ENCODE measurements at regions not wholly inside any gene's neighbourhood (a gene's known extent, or its start where the extent isn't known, plus 50 kb on each side); places are given as distances from the start of the nearest gene placed in this dataset.

GRCh38 chr16:56140645-56141044 lies 50.6 kb upstream of the GNAO1 start:
- no peak for DNase-seq (ENCODE audit: low read depth)

GRCh38 chr16:56137269-56137668 lies 54.0 kb upstream of the GNAO1 start:
- no peak for DNase-seq (ENCODE audit: low read depth)

- no peak for DNase-seq (ENCODE audit: low read depth)
Measured at GRCh38 chr16:56136256-56136655, 55.0 kb upstream of the GNAO1 start.

GRCh38 chr16:56134790-56135189 lies 56.5 kb upstream of the GNAO1 start:
- no peak for DNase-seq (ENCODE audit: low read depth)

DNA sequence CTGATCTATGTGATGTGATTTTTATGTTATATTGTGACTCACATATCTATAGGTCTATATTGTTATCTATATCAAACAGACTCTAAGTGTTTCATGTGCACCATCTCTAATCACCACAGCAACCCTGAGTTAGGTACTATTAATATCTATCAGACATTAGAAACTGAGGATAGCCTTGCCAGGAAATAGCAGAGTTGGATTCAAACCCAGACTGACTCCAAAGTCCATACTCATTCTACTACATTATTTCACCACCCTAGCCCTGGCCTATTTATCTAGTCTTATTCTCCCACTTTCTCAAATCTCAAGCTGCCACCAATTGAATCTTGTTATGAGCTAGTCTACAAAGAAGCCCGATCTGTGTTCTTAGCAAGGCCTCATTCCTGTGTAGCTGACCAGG lies 65.4 kb upstream of the GNAO1 start:
- DNase-seq (ENCODE audit: low read depth), result no peak

DNA sequence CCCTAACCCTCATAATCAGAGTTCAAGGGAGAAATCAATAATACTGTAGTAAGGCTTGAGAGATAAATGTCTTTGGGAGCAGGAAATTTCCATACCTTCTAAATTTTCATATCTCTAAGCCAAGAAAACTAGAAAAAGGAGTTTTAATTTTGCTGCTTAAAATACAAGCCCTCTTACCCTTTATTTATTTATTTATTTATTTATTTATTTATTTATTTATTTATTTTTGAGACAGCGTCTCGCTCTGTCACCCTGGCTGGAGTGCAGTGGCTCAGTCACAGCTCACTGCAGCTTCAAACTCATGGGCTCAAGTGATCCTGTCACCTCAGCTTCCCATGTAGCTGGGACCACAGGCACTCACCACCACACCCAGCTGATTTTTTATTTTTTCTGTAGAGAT lies 69.0 kb upstream of the GNAO1 start:
- DNase-seq (ENCODE audit: low read depth), result no peak

DNA sequence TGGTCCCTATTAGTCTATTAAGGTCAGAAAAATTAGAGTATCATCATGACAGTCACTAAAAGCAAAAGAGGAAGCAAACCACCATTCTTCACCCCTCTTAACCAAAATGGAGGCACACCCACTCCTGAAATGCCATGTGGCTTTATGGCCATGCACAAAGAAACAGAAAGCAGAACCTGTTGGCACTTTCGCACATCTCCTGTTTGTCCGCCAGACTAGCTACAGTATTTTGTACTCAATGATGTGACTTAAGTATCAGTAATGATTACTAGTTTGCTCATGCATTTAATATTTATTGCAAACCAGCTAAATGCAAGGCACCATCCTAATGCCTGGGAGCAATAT lies 70.2 kb upstream of the GNAO1 start:
- DNase-seq (ENCODE audit: low read depth), result no peak

DNA sequence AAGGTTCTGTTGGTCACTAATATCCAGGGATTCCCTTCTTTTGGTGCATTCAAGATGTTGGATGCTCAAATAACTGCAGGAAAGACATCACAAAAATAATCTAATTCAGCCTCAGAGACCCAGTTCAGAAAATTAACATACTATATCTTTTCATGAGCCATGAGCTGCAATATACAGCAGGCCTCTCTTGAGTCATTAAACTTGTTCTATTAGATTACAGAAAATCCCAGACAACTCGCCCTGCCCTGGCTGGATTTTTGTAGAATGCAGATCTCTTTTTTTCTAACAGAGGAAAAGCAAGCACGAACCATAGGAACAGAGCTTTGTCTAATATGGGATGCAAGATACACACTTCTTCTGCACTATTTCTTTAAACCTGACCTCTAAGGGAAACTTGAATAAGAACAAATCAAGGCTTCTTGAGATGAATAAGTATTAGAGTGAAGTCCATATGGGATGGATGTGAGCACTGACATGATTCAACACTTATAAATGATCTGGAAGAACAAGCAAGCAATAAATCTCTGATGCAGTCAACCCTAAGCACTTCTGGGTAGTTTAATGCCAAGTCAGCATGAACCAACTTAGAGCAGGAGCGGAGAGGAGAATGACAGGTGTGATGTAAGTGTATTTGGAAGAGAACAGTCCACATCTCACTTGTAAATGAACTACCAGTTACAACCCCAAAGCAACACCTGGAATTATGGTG lies 70.7 kb upstream of the GNAO1 start:
- DNase-seq (ENCODE audit: low read depth), result no peak

GRCh38 chr16:56119133-56119532 lies 72.2 kb upstream of the GNAO1 start:
- DNase-seq (ENCODE audit: low read depth), result no peak

- no peak for DNase-seq (ENCODE audit: low read depth)
Measured at GRCh38 chr16:56116577-56116964, 74.7 kb upstream of the GNAO1 start.

GRCh38 chr16:56115817-56116576 lies 75.3 kb upstream of the GNAO1 start:
- no peak for DNase-seq (ENCODE audit: low read depth)

- no peak for DNase-seq (ENCODE audit: low read depth)
Measured at GRCh38 chr16:56113223-56113622, 78.1 kb upstream of the GNAO1 start.

DNA sequence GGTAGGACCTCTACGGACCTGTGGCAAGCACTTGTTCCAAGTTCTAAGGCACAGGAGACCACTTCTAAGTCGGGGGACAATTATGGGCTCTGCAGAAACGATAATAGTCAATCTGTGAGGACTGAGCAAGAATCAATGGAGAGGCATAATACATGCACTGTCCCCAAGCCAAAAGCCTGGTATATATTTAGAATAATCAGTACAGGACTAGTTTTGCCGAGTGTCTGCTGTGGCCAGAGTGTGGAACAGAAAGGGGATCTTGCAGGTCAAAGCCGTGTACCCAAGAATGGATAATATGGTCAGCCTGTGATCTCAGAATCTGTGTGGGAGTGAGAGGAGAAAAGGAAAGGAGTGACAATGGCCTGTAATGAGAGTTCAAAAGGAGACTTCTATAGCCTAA lies 80.2 kb upstream of the GNAO1 start:
- DNase-seq (ENCODE audit: low read depth), result no peak

- no peak for DNase-seq (ENCODE audit: low read depth)
Measured at GRCh38 chr16:56109994-56110393, 81.3 kb upstream of the GNAO1 start.

DNA sequence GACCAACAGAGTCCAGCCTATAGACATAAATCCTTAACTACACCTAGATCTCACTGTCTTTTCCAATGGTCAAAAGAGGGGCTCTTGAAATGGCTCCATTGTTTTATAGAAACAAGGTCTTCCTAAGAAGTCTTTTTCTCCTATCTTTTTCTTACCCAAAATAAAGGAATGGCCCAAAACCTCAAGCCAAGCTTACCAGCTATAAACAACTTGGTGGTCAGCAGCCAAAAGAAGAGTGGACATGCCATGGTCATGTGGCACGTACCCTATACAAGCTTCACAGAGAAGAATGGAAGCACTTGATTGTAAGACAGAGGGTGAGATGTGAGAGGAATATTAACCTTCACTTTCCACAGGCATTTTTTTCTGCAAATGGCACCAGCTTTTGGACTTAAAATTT lies 82.1 kb upstream of the GNAO1 start:
- no peak for DNase-seq (ENCODE audit: low read depth)

DNA sequence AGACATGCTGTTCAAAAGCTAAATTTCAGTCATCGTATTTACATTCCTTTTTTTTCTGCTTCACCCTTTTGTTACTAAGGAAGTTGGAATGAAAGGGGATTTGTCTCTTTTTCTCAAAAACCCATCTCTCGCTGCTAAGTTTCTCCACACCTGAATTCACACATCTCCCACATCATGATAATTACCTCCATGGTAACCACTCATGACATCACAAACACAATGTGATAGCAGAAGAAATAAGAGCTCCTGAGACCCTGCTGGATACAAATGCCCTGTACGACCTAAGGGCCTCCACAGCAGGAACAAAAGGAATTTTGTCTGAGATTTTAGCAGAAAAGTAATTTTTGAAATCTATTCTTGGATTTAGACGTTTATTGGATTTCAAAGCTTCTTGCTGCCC lies 82.6 kb upstream of the GNAO1 start:
- DNase-seq (ENCODE audit: low read depth), result no peak

DNA sequence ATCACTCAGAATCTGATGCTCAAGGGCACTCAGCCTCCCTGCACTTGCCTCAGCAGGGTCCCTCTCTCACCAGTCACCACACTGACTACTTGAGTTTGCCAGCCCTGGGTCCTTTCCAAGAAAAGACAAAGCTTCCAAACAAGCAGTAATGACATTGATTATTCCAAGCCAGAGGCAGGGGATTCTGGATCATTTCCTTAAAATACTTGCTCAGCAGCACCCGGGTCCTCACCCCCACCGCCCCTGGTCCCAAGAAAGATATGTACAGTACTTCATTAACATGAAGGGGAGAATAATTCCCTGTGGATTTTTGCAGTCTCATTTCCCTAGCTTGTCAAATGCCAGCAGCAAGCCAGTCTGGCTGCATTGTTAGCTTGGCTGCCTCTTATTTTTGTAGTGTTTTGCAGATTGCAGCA lies 83.2 kb upstream of the GNAO1 start:
- DNase-seq (ENCODE audit: low read depth), result no peak

DNA sequence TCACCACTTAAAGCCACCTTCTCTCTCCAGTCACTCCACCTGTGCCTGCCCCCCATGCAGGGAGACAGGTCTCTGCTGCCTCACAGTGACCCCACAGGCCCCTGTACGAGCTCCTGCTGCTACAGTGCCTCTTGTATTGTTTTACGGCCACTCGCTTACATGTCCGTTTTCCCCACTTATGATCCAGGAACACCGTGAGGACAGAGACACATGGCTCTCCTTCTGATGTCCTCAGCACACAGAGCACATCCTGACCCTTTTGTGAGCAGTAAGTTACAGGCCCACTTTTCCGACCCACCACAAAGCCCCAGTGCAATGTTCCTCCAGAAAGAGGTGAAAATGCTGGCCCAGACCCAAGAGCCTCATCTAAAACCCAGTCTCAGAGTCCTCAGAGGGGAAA lies 84.8 kb upstream of the GNAO1 start:
- no peak for DNase-seq (ENCODE audit: low read depth)

DNA sequence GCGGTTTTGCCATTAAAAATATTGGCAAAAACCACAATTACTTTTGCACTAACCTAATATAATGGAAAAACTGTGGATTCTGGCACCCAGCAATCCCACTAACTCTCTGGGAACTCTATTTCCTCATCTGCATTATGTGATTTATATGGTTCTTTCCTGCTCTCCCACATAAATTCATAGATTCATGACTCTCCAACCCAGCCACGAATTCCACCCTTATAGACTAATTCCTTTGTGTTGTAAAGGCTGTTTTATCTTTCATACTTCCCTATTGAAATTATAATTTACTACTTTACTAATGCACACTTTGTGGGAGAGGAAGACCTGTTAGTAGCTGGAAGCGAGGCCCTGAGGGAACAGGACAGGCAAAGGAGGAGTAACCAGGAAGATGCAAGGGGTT lies 88.4 kb upstream of the GNAO1 start:
- DNase-seq (ENCODE audit: low read depth), result no peak

- no peak for DNase-seq (ENCODE audit: low read depth)
Measured at GRCh38 chr16:56102183-56102686, 89.1 kb upstream of the GNAO1 start.

DNA sequence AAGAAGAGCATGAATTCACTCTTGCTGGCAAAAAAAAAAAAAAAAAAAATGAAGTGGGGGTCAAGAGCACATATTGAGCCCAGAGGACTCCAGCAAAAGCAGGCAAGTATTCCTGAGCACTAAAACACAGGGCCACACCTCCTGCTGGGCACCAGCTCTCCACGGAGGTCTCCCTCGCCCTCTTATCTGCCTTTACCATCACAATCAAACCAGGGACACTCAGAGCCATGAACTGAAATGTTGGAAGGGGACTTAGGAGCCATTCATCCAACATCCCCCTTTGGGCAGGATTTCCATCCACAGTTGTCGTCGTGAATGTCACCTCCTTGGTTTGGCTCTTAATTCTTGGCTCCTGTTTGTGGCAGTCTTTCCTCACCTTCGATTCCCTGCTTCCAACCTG lies 89.8 kb upstream of the GNAO1 start:
- DNase-seq (ENCODE audit: low read depth), result no peak

- no peak for DNase-seq (ENCODE audit: low read depth)
Measured at GRCh38 chr16:56097306-56097705, 94.0 kb upstream of the GNAO1 start.

DNA sequence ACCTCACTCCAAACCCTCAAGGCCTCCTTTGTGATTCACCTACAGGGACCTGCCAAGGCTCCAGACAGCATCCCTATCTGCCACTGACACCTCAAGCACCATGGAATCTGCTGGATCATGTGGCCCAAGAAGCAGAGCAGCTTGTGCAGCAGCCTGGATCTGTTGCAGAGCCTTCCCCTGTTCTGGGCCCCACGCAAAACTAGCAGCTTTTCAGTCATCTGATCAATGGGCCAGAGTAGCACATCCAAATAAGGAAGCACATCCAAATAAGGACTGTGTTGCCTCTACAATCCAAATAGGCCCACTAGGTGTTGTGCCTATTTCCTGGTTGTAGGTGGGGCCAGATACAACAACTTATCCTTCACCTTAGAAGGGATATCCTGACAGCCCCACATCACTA lies 97.1 kb upstream of the GNAO1 start:
- DNase-seq (ENCODE audit: low read depth), result no peak

DNA sequence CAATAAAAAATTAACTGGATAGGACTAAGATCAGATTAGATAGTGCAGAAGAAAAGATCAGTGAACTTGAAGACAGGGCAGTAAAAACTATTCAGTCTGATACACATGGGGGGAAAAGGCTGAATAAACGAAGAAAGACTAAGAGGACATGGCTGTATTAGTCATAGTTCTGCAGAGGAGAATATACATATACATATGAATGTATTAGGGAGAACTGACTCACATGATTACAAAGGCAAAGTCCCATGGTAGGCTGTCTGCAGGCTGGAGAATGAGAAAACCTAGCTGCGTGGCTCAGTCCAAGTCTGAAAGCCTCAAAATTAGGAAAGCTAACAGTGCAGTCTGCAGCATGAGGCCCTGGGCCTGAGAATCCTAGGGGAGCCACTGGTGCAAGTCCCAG lies 98.2 kb upstream of the GNAO1 start:
- no peak for DNase-seq (ENCODE audit: low read depth)
